B cell (primary cell): ENCODE measurements at regions not wholly inside any gene's neighbourhood (a gene's known extent, or its start where the extent isn't known, plus 50 kb on each side); places are given as distances from the start of the nearest gene placed in this dataset.

Experiments
- ATAC-seq: fragments of 200-7000 bp; cut with Tn5 transposase; one replicate; pipeline ENCODE4 v1.10.0; 2021; ENCODE audit warnings: low read depth, mild to moderate bottlenecking, moderate number of reproducible peaks, moderate library complexity
- CTCF ChIA-PET: fragments of 350-600 bp; sonication (Branson Sonifier 250); formaldehyde crosslinking; loops from one replicate; lab custom pipeline; 2021; ENCODE audit warnings: antibody characterized with exemption, inconsistent platforms; lab: Charles Lee
- POLR2A ChIA-PET: fragments of 350-600 bp; sonication (Branson Sonifier 250); formaldehyde crosslinking; loops from one replicate; lab custom pipeline; 2021; ENCODE audit warnings: antibody characterized with exemption; lab: Charles Lee
- DNase-seq: peaks from one replicate; pipeline ENCODE4 v3.0.0; 2013
- H2AFZ ChIP-seq: 2 replicates; pipeline ENCODE4 v1.6.1; 2012; ENCODE audit warnings: mild to moderate bottlenecking, low read depth, low read length; ENCODE audit not compliant: insufficient read depth, poor library complexity, severe bottlenecking
- H3K27ac ChIP-seq, 2 donors: 1 replicate in 1 of 2; 2 replicates in 1 of 2; pipeline ENCODE4 v1.5.1; 2012 to 2013; ENCODE audit warnings: low read length in 2 of 2, mild to moderate bottlenecking in 2 of 2, moderate library complexity in 1 of 2
- H3K27me3 ChIP-seq, 4 experiments: fragments of 200-600 bp in 1 of 4; sonication (generic) in 1 of 4; replicated peaks in 1 of 4; 1 replicate in 2 of 4; 2 replicates in 2 of 4; pipeline versions ENCODE4 v1.6.1 to v1.7.0; 2013 to 2016; ENCODE audit warnings: low read length in 3 of 4, mild to moderate bottlenecking in 2 of 4, mixed read lengths in 1 of 4, moderate library complexity in 1 of 4; ENCODE audit not compliant: insufficient read depth in 4 of 4, control insufficient read depth in 3 of 4; ENCODE audit errors: control extremely low read depth in 1 of 4
- H3K36me3 ChIP-seq, 2 experiments: replicated peaks in 1 of 2; 1 replicate in 1 of 2; 2 replicates in 1 of 2; pipeline versions ENCODE4 v1.6.1 to v1.7.1; 2013; ENCODE audit warnings: low read length in 1 of 2; ENCODE audit not compliant: insufficient read depth in 2 of 2, control insufficient read depth in 1 of 2; ENCODE audit errors: control extremely low read depth in 1 of 2, extremely low read depth in 1 of 2
- H3K4me1 ChIP-seq, 2 donors: fragments of 200-600 bp in 1 of 2; sonication (generic) in 1 of 2; 1 replicate in 1 of 2; 2 replicates in 1 of 2; pipeline versions ENCODE4 v1.5.1 to v1.6.1; 2013 to 2017; ENCODE audit warnings: low read length in 2 of 2; ENCODE audit not compliant: control insufficient read depth in 2 of 2, insufficient read depth in 2 of 2
- H3K4me2 ChIP-seq: replicated peaks from 2 replicates; pipeline ENCODE3; 2012; ENCODE audit warnings: mild to moderate bottlenecking, low read depth, low read length; ENCODE audit not compliant: poor library complexity, severe bottlenecking
- H3K4me3 ChIP-seq, 5 experiments: fragments of 200-600 bp in 1 of 5; sonication (generic) in 1 of 5; 1 replicate in 3 of 5; 2 replicates in 2 of 5; pipeline versions ENCODE4 v1.5.1 to v1.7.0; 2011 to 2016; ENCODE audit warnings: low read length in 4 of 5, mild to moderate bottlenecking in 4 of 5, low read depth in 2 of 5, control low read depth in 1 of 5, moderate library complexity in 1 of 5; ENCODE audit not compliant: insufficient read depth in 1 of 5; ENCODE audit errors: control extremely low read depth in 1 of 5, extremely low read depth in 1 of 5
- H3K79me2 ChIP-seq: fragments of 200-600 bp; sonication (generic); one replicate; pipeline ENCODE4 v1.6.0; 2016; ENCODE audit warnings: low read length; ENCODE audit not compliant: control insufficient read depth, insufficient read depth
- H3K9ac ChIP-seq: fragments of 200-600 bp; sonication (generic); 2 replicates; pipeline ENCODE4 v1.6.1; 2017; ENCODE audit warnings: mild to moderate bottlenecking, low read length, moderate library complexity
- H3K9me3 ChIP-seq, 3 donors: one replicate each; pipeline versions ENCODE4 v1.6.1 to v1.7.1; 2013; ENCODE audit warnings: low read length in 2 of 3; ENCODE audit not compliant: control insufficient read depth in 2 of 3, insufficient read depth in 1 of 3; ENCODE audit errors: control extremely low read depth in 1 of 3
- H4K20me1 ChIP-seq: 2 replicates; pipeline ENCODE4 v1.6.0; 2012; ENCODE audit warnings: mild to moderate bottlenecking, low read length; ENCODE audit not compliant: insufficient read depth, control insufficient read depth, poor library complexity, severe bottlenecking
- H3K27ac Mint-ChIP-seq: one replicate; pipeline ENCODE4 v1.8.0; 2021; ENCODE audit warnings: mixed read lengths
- H3K27me3 Mint-ChIP-seq: one replicate; pipeline ENCODE4 v1.8.0; 2021; ENCODE audit warnings: mixed read lengths
- H3K4me1 Mint-ChIP-seq: one replicate; pipeline ENCODE4 v1.8.0; 2021; ENCODE audit warnings: mixed read lengths
- H3K4me3 Mint-ChIP-seq: one replicate; pipeline ENCODE4 v1.8.0; 2021; ENCODE audit warnings: mixed read lengths
- H3K9me3 Mint-ChIP-seq: one replicate; pipeline ENCODE4 v1.8.0; 2022; ENCODE audit warnings: mixed read lengths; ENCODE audit not compliant: insufficient read depth
- EZH2 ChIP-seq: IDR thresholded peaks from 2 replicates; pipeline ENCODE4 v1.6.1; 2012; ENCODE audit warnings: borderline replicate concordance, low read depth, mild to moderate bottlenecking, moderate library complexity, low read length; ENCODE audit not compliant: insufficient read depth, poor library complexity, severe bottlenecking
- WGBS: methylation state at CpG from one replicate; pipeline ENCODE4 v1.1.5; 2013; ENCODE audit warnings: missing lambda C conversion rate; ENCODE audit not compliant: insufficient coverage; 5-methylcytosine and 5-hydroxymethylcytosine counted together
- intact Hi-C: fragments of 100-400 bp; cut with micrococcal nuclease; formaldehyde crosslinking; loops from one replicate; pipeline ENCODE4 v1.10.0; 2022
- TF ChIP-seq, protein P1 (sequence below): fragments of 200-600 bp; IDR thresholded peaks from one replicate; pipeline ENCODE4 v1.8.0; 2022; ENCODE audit warnings: antibody characterized with exemption, mild to moderate bottlenecking

DNA sequence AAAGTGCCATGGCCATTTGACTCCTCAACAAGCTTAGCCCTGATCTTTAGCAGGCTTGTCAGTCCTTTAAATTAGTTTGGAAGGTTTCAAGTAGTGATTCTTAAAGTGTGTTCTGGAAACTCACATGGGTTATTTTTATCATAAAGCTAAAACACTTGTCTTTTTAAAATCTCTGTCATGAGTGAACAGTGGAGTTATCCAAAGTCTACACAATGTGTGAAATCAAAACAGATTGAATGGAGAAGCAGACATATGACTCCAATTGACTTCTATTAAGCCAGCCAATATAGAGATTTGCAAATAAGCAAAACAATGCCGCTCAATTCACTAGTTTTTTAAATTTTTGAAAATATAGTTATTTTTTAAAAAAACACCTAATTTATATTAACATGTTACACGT is 53.3 kb upstream of the SORCS3 start:
- Histone ChIP-seq H3K9ac (no peak overlapping the region), H3K9me3 (peaks cover 0 to 3% (median 0%) of the 10 kb centered on the region in 3 donors), H3K4me1 (no peaks in the 10 kb centered on the region), H3K27ac (no peak overlapping the region), H3K27me3 (peaks cover 0 to 10% (median 2%) of the 10 kb centered on the region in 4 experiments), H3K4me3 (no peak overlapping the region), H3K4me2 (no peak overlapping the region), H4K20me1 (no peaks in the 10 kb centered on the region), H2AFZ (no peak overlapping the region), H3K79me2 (no peaks in the 10 kb centered on the region), H3K36me3 (no peaks in the 10 kb centered on the region)
- POLR2A ChIA-PET, result no interaction called here
- peaks cover 35% of the 10 kb centered on the region for H3K27me3 Mint-ChIP-seq
- no peaks in the 10 kb centered on the region for H3K4me1 Mint-ChIP-seq
- CTCF ChIA-PET, result no interaction called here
- intact Hi-C loops, result no loop called here
- no peaks in the 10 kb centered on the region for H3K9me3 Mint-ChIP-seq
- no peak for DNase-seq
- no peak overlapping the region for H3K27ac Mint-ChIP-seq
- no CpG with 5 or more reads among the region's 2 CpGs for WGBS
- ATAC-seq, result no peak
- TF ChIP-seq EZH2, result no peak
- TF ChIP-seq, protein P1, sequence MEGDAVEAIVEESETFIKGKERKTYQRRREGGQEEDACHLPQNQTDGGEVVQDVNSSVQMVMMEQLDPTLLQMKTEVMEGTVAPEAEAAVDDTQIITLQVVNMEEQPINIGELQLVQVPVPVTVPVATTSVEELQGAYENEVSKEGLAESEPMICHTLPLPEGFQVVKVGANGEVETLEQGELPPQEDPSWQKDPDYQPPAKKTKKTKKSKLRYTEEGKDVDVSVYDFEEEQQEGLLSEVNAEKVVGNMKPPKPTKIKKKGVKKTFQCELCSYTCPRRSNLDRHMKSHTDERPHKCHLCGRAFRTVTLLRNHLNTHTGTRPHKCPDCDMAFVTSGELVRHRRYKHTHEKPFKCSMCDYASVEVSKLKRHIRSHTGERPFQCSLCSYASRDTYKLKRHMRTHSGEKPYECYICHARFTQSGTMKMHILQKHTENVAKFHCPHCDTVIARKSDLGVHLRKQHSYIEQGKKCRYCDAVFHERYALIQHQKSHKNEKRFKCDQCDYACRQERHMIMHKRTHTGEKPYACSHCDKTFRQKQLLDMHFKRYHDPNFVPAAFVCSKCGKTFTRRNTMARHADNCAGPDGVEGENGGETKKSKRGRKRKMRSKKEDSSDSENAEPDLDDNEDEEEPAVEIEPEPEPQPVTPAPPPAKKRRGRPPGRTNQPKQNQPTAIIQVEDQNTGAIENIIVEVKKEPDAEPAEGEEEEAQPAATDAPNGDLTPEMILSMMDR, result no peak
- H3K4me3 Mint-ChIP-seq, result no peak overlapping the region

- H3K4me1 Mint-ChIP-seq, result no peaks in the 10 kb centered on the region
- no peak for DNase-seq
- H3K27ac ChIP-seq, result no peak overlapping the region
- TF ChIP-seq EZH2, result no peak
- TF ChIP-seq, protein P1, result no peak
- H3K9ac ChIP-seq, result no peak overlapping the region
- H3K9me3 Mint-ChIP-seq, result no peaks in the 10 kb centered on the region
- no peaks in the 10 kb centered on the region for H4K20me1 ChIP-seq
- H3K27me3 Mint-ChIP-seq, result peaks cover 33% of the 10 kb centered on the region
- H3K4me3 ChIP-seq, result no peak overlapping the region
- no peaks in the 10 kb centered on the region for H3K4me1 ChIP-seq
- H3K27ac Mint-ChIP-seq, result no peak overlapping the region
- intact Hi-C loops, result no loop called here
- H2AFZ ChIP-seq, result no peak overlapping the region
- 92% methylated on average over 4 of the region's 4 CpGs for WGBS
- no peak overlapping the region for H3K4me3 Mint-ChIP-seq
- CTCF ChIA-PET, result interaction anchor here (0.8 kb wide), 1 partner anchor 9 kb away, joined by 3 read pairs; no protein-coding TSS in a partner anchor
- peaks cover 0 to 4% (median 3%) of the 10 kb centered on the region in 4 experiments for H3K27me3 ChIP-seq
- no peak for ATAC-seq
- H3K36me3 ChIP-seq, result no peaks in the 10 kb centered on the region
- H3K4me2 ChIP-seq, result no peak overlapping the region
- H3K79me2 ChIP-seq, result no peaks in the 10 kb centered on the region
- H3K9me3 ChIP-seq, result no peaks in the 10 kb centered on the region
- POLR2A ChIA-PET, result no interaction called here
Observed at GRCh38 chr10:104589431-104589830, 51.7 kb upstream of the SORCS3 start.
